ENCODE measurements at regions not wholly inside any gene's neighbourhood (a gene's known extent, or its start where the extent isn't known, plus 50 kb on each side); places are given as distances from the start of the nearest gene placed in this dataset.
"Not testable (repeated sequence)": the region's sequence is repeated elsewhere in the genome, so short reads cannot be mapped to it uniquely, and the experiment has no call there.

DNA sequence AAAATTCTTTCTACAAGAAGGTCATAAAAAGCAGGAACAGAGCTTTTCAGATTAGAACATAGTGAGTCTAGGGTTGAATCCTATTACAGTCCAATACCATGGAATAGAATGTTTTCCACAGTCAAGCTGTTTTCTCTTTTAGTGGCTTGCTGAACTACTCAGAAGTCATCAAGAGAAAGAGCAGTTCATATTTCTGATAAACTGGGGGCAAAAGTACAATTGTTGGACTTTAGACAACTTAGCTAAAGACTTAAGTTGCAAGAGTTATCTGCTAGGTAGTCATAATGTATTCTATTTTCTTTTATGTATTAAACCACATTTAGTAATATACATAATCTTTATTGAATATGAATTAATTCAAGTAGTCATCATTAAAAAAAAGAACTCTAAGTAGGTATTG lies 233.1 kb upstream of the GRIA1 start:
- no peak for TF ChIP-seq CTCF (IDR thresholded peaks at IDR 0.05; ENCODE audit: borderline replicate concordance)
- Histone ChIP-seq H3K9me3 (replicated peaks) (no peaks in the 10 kb centered on the region), H3K27ac (replicated peaks) (no peak overlapping the region), H3K27me3 (ENCODE audit: low read depth) (peaks cover 15% of the 10 kb centered on the region), H3K4me1 (no peaks in the 10 kb centered on the region), H3K36me3 (no peaks in the 10 kb centered on the region), H3K4me3 (no peak overlapping the region)
- intact Hi-C loops (cut with micrococcal nuclease), result no loop called here
- no peak for DNase-seq

GRCh38 chr5:153258469-153258868 lies 232.0 kb upstream of the GRIA1 start:
- Histone ChIP-seq H3K36me3 (no peaks in the 10 kb centered on the region), H3K4me3 (no peak overlapping the region), H3K9me3 (replicated peaks) (no peaks in the 10 kb centered on the region), H3K27ac (replicated peaks) (no peak overlapping the region), H3K4me1 (no peaks in the 10 kb centered on the region), H3K27me3 (ENCODE audit: low read depth) (peaks cover 15% of the 10 kb centered on the region)
- TF ChIP-seq CTCF (IDR thresholded peaks at IDR 0.05; ENCODE audit: borderline replicate concordance), result no peak
- intact Hi-C loops (cut with micrococcal nuclease), result no loop called here
- DNase-seq, result no peak

DNA sequence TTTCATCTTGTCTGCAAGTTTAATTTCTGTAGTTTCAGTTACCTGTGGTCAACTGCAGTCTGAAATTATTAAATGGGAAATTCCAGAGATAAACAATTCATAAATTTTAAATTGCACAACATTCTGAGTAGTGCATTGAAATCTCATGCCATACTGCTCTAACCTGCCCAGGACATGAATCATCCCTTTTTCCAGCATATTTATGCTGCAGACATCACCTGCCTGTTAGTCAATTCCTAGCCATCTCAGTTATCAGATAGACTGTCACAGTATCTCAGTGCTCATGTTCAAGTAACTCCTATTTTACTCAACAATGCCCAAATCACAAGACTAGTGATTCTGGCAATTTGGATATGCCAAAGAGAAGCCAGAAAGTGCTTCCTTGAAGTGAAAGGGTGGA lies 223.0 kb upstream of the GRIA1 start:
- DNase-seq, result no peak
- no peaks in the 10 kb centered on the region for H3K36me3 ChIP-seq
- H3K27ac ChIP-seq (replicated peaks), result no peak overlapping the region
- peaks cover 4% of the 10 kb centered on the region for H3K27me3 ChIP-seq (ENCODE audit: low read depth)
- no peaks in the 10 kb centered on the region for H3K9me3 ChIP-seq (replicated peaks)
- intact Hi-C loops (cut with micrococcal nuclease), result no loop called here
- no peak overlapping the region for H3K4me3 ChIP-seq
- TF ChIP-seq CTCF (IDR thresholded peaks at IDR 0.05; ENCODE audit: borderline replicate concordance), result no peak
- no peaks in the 10 kb centered on the region for H3K4me1 ChIP-seq

GRCh38 chr5:153275695-153276094 lies 214.8 kb upstream of the GRIA1 start:
- Histone ChIP-seq H3K36me3 (no peaks in the 10 kb centered on the region), H3K27me3 (ENCODE audit: low read depth) (no peaks in the 10 kb centered on the region), H3K9me3 (replicated peaks) (peaks cover 4% of the 10 kb centered on the region), H3K4me3 (no peak overlapping the region), H3K4me1 (no peaks in the 10 kb centered on the region), H3K27ac (replicated peaks) (no peak overlapping the region)
- no peak for DNase-seq
- intact Hi-C loops (cut with micrococcal nuclease), result no loop called here
- TF ChIP-seq CTCF (IDR thresholded peaks at IDR 0.05; ENCODE audit: borderline replicate concordance), result no peak

DNA sequence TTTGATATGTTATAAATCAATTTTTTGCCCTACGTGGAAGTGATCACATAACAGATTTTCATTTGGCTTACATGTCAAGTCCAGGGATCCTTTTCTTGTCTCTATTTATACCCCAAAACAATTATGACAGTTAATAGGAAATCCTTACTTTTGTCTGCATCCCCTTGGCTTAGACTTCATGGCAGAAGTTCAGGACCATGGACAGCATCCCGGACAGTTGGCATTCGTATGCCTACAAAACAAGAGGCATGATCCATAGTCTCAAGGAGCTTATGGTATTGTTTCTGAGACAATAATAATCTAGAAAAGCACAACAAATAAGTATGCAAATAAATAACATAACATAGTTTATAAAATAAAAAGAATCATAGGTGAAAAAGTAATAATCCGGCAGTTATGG lies 214.3 kb upstream of the GRIA1 start:
- no peak for TF ChIP-seq CTCF (IDR thresholded peaks at IDR 0.05; ENCODE audit: borderline replicate concordance)
- Histone ChIP-seq H3K4me3 (no peak overlapping the region), H3K4me1 (no peaks in the 10 kb centered on the region), H3K27ac (replicated peaks) (no peak overlapping the region), H3K27me3 (ENCODE audit: low read depth) (no peaks in the 10 kb centered on the region), H3K9me3 (replicated peaks) (peaks cover 4% of the 10 kb centered on the region), H3K36me3 (no peaks in the 10 kb centered on the region)
- intact Hi-C loops (cut with micrococcal nuclease), result no loop called here
- DNase-seq, result no peak

DNA sequence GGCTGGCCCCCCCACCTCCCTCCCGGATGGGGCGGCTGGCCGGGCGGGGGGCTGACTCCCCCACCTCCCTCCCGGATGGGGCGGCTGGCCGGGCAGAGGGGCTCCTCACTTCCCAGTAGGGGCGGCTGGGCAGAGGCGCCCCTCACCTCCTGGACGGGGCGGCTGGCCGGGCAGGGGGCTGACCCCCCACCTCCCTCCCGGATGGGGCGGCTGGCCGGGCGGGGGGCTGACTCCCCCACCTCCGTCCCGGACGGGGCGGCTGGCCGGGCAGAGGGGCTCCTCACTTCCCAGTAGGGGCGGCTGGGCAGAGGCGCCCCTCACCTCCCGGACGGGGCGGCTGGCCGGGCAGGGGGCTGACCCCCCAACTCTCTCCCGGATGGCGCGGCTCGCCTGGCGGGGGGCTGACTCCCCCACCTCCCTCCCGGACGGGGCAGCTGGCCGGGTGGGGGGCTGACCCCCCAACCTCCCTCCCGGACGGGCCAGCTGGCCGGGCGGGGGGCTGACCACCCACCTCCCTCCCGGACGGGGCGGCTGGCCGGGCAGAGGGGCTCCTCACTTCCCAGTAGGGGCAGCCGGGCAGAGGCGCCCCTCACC lies 194.1 kb upstream of the GRIA1 start:
- H3K4me1 ChIP-seq; intact Hi-C loops (cut with micrococcal nuclease); H3K9me3 ChIP-seq (replicated peaks); H3K36me3 ChIP-seq; H3K27me3 ChIP-seq (ENCODE audit: low read depth); H3K4me3 ChIP-seq; DNase-seq; H3K27ac ChIP-seq (replicated peaks): not testable (repeated sequence)

Data from left ventricle myocardium inferior (tissue), 1 donor.